ENCODE measurements at regions not wholly inside any gene's neighbourhood (a gene's known extent, or its start where the extent isn't known, plus 50 kb on each side); places are given as distances from the start of the nearest gene placed in this dataset.

DNA sequence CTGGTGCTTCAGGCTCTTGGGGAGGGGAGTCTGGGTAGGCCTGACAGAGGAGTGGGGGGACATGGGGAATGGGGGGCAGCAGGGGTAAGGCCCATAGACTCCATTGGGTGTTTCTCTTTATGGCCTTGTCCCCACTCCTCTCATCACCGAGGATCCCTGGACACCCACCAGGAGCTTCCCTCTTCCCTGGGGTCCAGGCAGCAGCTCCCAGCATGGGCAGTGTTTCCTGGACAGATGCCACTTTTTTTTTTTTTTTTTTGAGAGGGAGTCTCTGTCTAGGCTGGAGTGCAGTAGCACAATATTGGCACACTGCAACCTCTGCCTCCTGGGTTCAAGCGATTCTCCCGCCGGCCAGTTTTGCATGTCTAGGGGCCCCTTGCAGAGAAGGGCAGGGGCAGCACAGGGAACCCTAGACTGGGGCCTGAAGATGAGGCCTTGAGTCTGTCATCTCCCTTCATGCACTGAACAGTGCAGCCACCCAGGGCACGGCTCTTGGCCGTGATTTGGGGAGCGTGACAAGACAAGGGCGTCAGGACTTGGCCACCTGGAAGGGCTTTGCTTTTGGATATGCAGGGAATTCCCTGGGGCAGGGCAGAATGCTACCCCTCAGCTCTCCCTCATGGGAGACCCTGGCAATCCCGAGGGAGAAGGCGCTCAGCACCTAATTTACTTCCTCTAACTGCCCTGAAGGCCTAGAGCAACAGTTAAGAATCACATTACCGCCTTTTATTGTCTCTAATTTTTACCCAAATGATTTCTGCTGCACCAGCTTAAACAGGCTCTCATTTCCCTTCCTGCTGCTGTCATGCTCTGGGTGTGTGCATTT lies 213.9 kb upstream of the ZNF536 start:
- TF ChIP-seq, protein P1, sequence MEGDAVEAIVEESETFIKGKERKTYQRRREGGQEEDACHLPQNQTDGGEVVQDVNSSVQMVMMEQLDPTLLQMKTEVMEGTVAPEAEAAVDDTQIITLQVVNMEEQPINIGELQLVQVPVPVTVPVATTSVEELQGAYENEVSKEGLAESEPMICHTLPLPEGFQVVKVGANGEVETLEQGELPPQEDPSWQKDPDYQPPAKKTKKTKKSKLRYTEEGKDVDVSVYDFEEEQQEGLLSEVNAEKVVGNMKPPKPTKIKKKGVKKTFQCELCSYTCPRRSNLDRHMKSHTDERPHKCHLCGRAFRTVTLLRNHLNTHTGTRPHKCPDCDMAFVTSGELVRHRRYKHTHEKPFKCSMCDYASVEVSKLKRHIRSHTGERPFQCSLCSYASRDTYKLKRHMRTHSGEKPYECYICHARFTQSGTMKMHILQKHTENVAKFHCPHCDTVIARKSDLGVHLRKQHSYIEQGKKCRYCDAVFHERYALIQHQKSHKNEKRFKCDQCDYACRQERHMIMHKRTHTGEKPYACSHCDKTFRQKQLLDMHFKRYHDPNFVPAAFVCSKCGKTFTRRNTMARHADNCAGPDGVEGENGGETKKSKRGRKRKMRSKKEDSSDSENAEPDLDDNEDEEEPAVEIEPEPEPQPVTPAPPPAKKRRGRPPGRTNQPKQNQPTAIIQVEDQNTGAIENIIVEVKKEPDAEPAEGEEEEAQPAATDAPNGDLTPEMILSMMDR (IDR thresholded peaks at IDR 0.05): no peak
- no peak for TF ChIP-seq POLR2A (IDR thresholded peaks at IDR 0.05)
- 68 to 72% methylated on average over 11 of the region's 11 CpGs for whole genome bisulfite sequencing, 2 donors
- peak in 1 of 2 donors; percentile 40 for DNase-seq (ENCODE audit: low spot score in 2 of 2)
- intact Hi-C loops (cut with DNase I; ENCODE audit: low total_unique reads): no loop called here
- no peak overlapping the region for H3K4me3 ChIP-seq (ENCODE audit: low read depth, poor library complexity, severe bottlenecking)

DNA sequence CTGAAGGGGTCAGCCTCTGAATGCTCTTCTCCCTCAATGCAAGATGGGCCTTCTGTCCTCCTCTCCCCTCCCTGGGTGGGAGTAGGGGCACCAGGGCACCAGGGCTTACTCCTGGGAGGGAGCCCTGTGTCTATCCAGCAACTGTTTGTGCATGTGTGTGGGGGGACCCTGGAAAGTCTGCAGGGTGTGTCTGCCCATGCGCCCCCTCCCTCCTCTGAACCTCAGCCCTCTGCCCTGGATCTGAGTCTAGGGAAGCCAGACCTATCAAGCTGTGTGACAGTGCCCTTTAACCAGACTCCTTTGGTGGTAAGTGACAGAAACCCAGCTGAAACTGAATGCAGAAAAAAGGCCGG lies 213.3 kb upstream of the ZNF536 start:
- no peak overlapping the region for H3K4me3 ChIP-seq (ENCODE audit: low read depth, poor library complexity, severe bottlenecking)
- 94 to 100% methylated on average over 2 of the region's 2 CpGs for WGBS, 2 donors
- TF ChIP-seq, protein P1 (IDR thresholded peaks at IDR 0.05): no peak
- no peak for TF ChIP-seq POLR2A (IDR thresholded peaks at IDR 0.05)
- DNase-seq (ENCODE audit: low spot score in 2 of 2): peak in 1 of 2 donors; percentile 65
- intact Hi-C loops (cut with DNase I; ENCODE audit: low total_unique reads): no loop called here

DNA sequence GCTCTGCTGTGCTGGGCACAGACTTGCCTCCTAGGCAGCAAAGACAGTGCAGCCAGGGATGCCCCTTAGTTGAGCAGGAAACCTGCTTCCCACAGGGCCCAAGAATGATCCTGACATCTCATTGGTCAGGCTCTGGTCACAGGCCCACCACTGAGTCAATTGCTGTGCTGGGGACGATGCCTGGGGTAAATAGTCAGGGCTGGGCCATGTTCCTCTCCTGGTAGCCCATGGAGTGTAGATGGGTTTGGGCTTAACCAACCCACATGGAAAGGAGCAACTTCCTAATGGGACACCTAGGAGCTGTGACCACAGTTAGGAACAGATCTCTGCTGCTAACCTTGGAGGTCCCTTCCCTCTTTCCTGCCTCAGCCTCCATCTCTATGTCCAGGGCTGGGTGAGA lies 212.5 kb upstream of the ZNF536 start:
- TF ChIP-seq, protein P1 (IDR thresholded peaks at IDR 0.05): no peak
- no peak for TF ChIP-seq POLR2A (IDR thresholded peaks at IDR 0.05)
- intact Hi-C loops (cut with DNase I; ENCODE audit: low total_unique reads): no loop called here
- WGBS, 2 donors: 89 to 100% methylated on average over 1 of the region's 1 CpG
- H3K4me3 ChIP-seq (ENCODE audit: low read depth, poor library complexity, severe bottlenecking): no peak overlapping the region
- peak in 1 of 2 donors; percentile 48 for DNase-seq (ENCODE audit: low spot score in 2 of 2)

DNA sequence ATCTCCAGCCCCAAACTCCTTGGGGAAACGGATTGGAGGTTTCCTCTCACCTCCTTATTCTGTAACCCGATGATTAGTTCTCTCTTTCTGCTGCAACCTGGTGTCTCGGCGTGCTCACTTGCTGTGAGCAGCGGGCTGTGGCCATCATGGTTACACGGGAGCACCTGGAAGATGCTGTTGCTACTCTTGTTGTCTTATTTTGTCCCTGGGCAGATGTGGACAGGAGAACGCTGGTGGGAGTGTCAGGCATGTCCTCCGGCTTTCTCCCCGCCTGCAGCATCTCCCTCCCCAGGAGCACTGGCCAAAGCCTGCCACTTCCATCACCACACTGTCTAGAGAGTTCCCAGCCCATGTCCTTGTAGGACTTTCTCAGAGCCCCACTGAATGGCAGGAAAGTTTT lies 211.8 kb upstream of the ZNF536 start:
- 74 to 80% methylated on average over 9 of the region's 9 CpGs for WGBS, 2 donors
- peak in 1 of 2 donors; percentile 63 for DNase-seq (ENCODE audit: low spot score in 2 of 2)
- intact Hi-C loops (cut with DNase I; ENCODE audit: low total_unique reads): no loop called here

DNA sequence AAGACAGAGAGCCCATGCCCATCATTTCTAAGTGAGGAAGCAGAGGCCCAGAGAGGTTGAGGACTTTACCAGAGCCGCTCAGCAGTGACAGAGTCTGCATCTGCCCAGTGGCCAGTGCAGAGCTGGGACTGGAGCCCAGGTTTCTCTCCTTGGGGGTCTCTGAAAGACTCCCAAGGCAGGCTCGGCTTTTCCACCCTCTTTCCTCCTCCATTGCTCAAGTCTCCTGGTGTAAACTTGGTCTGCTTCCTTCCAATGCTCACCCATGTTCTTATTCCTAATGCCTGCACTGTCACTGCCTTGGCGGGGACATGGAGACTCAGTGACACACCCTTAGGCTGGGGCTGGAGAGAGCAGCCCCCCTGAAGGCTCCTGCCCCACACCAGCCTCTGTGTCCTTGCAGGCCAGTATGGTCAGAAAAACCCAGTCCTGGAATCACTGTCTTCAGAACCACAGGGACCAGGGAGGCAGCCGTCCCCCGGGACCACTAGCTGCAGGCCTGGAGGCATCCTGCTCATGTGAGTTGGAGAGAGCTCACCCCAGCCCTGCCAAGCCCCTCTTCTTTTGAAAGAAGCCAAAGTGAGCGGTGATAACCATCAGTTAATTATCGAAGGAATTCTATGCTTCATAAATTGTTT lies 211.0 kb upstream of the ZNF536 start:
- 64 to 67% methylated on average over 7 of the region's 7 CpGs for WGBS, 2 donors
- intact Hi-C loops (cut with DNase I; ENCODE audit: low total_unique reads): no loop called here
- DNase-seq (ENCODE audit: low spot score in 2 of 2): peak in 1 of 2 donors; percentile 67
- no peak for TF ChIP-seq POLR2A (IDR thresholded peaks at IDR 0.05)
- TF ChIP-seq, protein P1 (IDR thresholded peaks at IDR 0.05): no peak
- no peak overlapping the region for H3K4me3 ChIP-seq (ENCODE audit: low read depth, poor library complexity, severe bottlenecking)

More for the DNA sequence above, 211.8 kb upstream of the ZNF536 start:
- TF ChIP-seq, protein P1 (IDR thresholded peaks at IDR 0.05): no peak
- no peak for TF ChIP-seq POLR2A (IDR thresholded peaks at IDR 0.05)
- H3K4me3 ChIP-seq (ENCODE audit: low read depth, poor library complexity, severe bottlenecking): no peak overlapping the region

Data from lower leg skin (tissue), 4 donors.